HepG2 (cell line): ENCODE measurements at regions not wholly inside any gene's neighbourhood (a gene's known extent, or its start where the extent isn't known, plus 50 kb on each side); places are given as distances from the start of the nearest gene placed in this dataset.

ENCODE experiments used
- ATAC-seq: fragments of 200-7000 bp; cut with Tn5 transposase; 3 replicates; pipeline ENCODE4 v1.9.1; 2020; ENCODE audit warnings: mild to moderate bottlenecking, moderate library complexity
- BruUV-seq: library from RNA; stranded (reverse); fragments of 400-500 nt; replicated peaks from 2 replicates; lab custom pipeline; 2021; lab: Mats Ljungman, UMichigan
- CTCF ChIA-PET: fragments of 300-600 bp; formaldehyde crosslinking; extraction: SDS; loops from one replicate; lab custom pipeline; 2021; ENCODE audit warnings: low total read pairs, inconsistent platforms, low intra/inter-chr PET ratio; lab: Yijun Ruan, JAX
- POLR2A ChIA-PET: fragments of 350-600 bp; sonication (Branson Sonifier 250); formaldehyde crosslinking; loops from one replicate; lab custom pipeline; 2020; ENCODE audit warnings: antibody characterized with exemption, inconsistent platforms; lab: Yijun Ruan, JAX
- DNase-seq: peaks from one replicate; pipeline ENCODE4 v3.0.0-alpha.2; 2015; ENCODE audit warnings: low spot score
- FAIRE-seq: peaks from 3 replicates; lab custom pipeline; 2011; peaks lifted over from hg19 to GRCh38; lab: Jason Lieb, UNC
- H2AFZ ChIP-seq: one replicate; pipeline ENCODE4 v1.6.1; 2011; ENCODE audit warnings: low read length, inconsistent platforms
- H3K27ac ChIP-seq: fragments of 300-600 bp; 3 replicates; pipeline ENCODE4 v1.8.0; 2011; ENCODE audit warnings: mixed run types, mild to moderate bottlenecking, mixed read lengths, low read length, inconsistent platforms; ENCODE audit not compliant: insufficient read depth; ENCODE audit errors: extremely low read length
- H3K27me3 ChIP-seq, 2 experiments: fragments of 200-600 bp in 1 of 2; 2 replicates in 1 of 2; 3 replicates in 1 of 2; pipeline versions ENCODE4 v1.6.0 to v1.8.0; 2011; ENCODE audit warnings: low read length in 2 of 2, mild to moderate bottlenecking in 2 of 2, moderate library complexity in 2 of 2, inconsistent platforms in 1 of 2; ENCODE audit not compliant: insufficient read depth in 2 of 2, control insufficient read depth in 1 of 2
- H3K36me3 ChIP-seq, 2 experiments: fragments of 200-600 bp in 1 of 2; replicated peaks in 1 of 2; 2 replicates in 1 of 2; 3 replicates in 1 of 2; pipeline versions ENCODE4 v1.5.1 to v1.8.0; 2011; ENCODE audit warnings: low read length in 2 of 2, inconsistent platforms in 1 of 2; ENCODE audit not compliant: insufficient read depth in 2 of 2, control insufficient read depth in 1 of 2
- H3K4me1 ChIP-seq: 2 replicates; pipeline ENCODE4 v1.5.1; 2012; ENCODE audit warnings: low read length, inconsistent platforms; ENCODE audit not compliant: insufficient read depth
- H3K4me2 ChIP-seq: 2 replicates; pipeline ENCODE4 v1.6.0; 2011; ENCODE audit warnings: low read depth, low read length, inconsistent platforms
- H3K4me3 ChIP-seq, 3 experiments: fragments of 200-600 bp in 1 of 3; sonication (generic), shearing (Covaris generic) in 1 of 3; replicated peaks in 1 of 3; 2 replicates each; pipeline ENCODE4 v1.5.1; 2011 to 2016; ENCODE audit warnings: low read length in 3 of 3, inconsistent platforms in 2 of 3, low read depth in 2 of 3, mild to moderate bottlenecking in 2 of 3, control low read depth in 1 of 3, mixed read lengths in 1 of 3; ENCODE audit not compliant: insufficient read depth in 1 of 3
- H3K79me2 ChIP-seq: one replicate; pipeline ENCODE4 v1.6.1; 2011; ENCODE audit warnings: low read length, inconsistent platforms; ENCODE audit not compliant: insufficient read depth
- H3K9ac ChIP-seq: 2 replicates; pipeline ENCODE4 v1.6.0; 2011; ENCODE audit warnings: mild to moderate bottlenecking, low read depth, low read length, inconsistent platforms; ENCODE audit not compliant: insufficient read depth
- H3K9me3 ChIP-seq: 2 replicates; pipeline ENCODE4 v1.5.1; 2012; ENCODE audit warnings: mild to moderate bottlenecking, low read length
- H4K20me1 ChIP-seq: 2 replicates; pipeline ENCODE4 v1.6.0; 2011; ENCODE audit warnings: inconsistent platforms, mild to moderate bottlenecking, low read length, moderate library complexity; ENCODE audit not compliant: insufficient read depth
- FUBP1 ChIP-seq: sonication (generic); formaldehyde crosslinking; IDR thresholded peaks from 2 replicates; pipeline ENCODE4 v1.5.1; 2020; ENCODE audit warnings: missing genetic modification reagents, mild to moderate bottlenecking, borderline replicate concordance
- LBX2 ChIP-seq: sonication (generic); formaldehyde crosslinking; IDR thresholded peaks from 2 replicates; pipeline ENCODE4 v1.5.0; 2020; ENCODE audit warnings: missing genetic modification reagents, mild to moderate bottlenecking, borderline replicate concordance
- SSRP1 ChIP-seq: IDR thresholded peaks from 2 replicates; pipeline ENCODE4 v1.6.1; 2016; ENCODE audit warnings: control low read depth
- THAP11 ChIP-seq: IDR thresholded peaks from 2 replicates; pipeline ENCODE4 v1.6.1; 2016; ENCODE audit warnings: missing biosample characterization, missing genetic modification reagents
- ZBTB39 ChIP-seq: sonication (generic); formaldehyde crosslinking; IDR thresholded peaks from 2 replicates; pipeline ENCODE4 v1.5.0; 2020; ENCODE audit warnings: missing genetic modification reagents
- ZNF580 ChIP-seq: IDR thresholded peaks from 2 replicates; pipeline ENCODE4 v1.6.1; 2016; ENCODE audit warnings: low read depth, borderline replicate concordance
- ZSCAN30 ChIP-seq: sonication (generic); formaldehyde crosslinking; IDR thresholded peaks from 2 replicates; pipeline ENCODE4 v1.5.0; 2020; ENCODE audit warnings: mild to moderate bottlenecking, missing genetic modification reagents
- WGBS: methylation state at CpG from one replicate; pipeline ENCODE4 v1.1.6; 2017; ENCODE audit warnings: low lambda C conversion rate; 5-methylcytosine and 5-hydroxymethylcytosine counted together
- in situ Hi-C: cut with HindIII; loops from 2 replicates; pipeline ENCODE4 v1.10.0; 2017; ENCODE audit warnings: low pct_unique_long_range_greater_than_20kb; ENCODE audit not compliant: extremely low pct_ligation_motif_present
- intact Hi-C: fragments of 100-400 bp; cut with micrococcal nuclease; formaldehyde crosslinking; loops from one replicate; pipeline ENCODE4 v1.10.0; 2022; ENCODE audit not compliant: unreplicated experiment

GRCh38 chr4:25578432-25578831 lies 77.2 kb upstream of the SLC34A2 start:
- 11% methylated on average over 2 of the region's 2 CpGs for WGBS

More at GRCh38 chr4:25578432-25578831, 77.2 kb upstream of the SLC34A2 start:
- Histone ChIP-seq H3K4me3 (no peak overlapping the region), H3K4me1 (peaks cover 10% of the 10 kb centered on the region), H3K27me3 (no peaks in the 10 kb centered on the region), H3K9me3 (no peaks in the 10 kb centered on the region), H3K36me3 (no peaks in the 10 kb centered on the region), H3K79me2 (no peaks in the 10 kb centered on the region), H3K9ac (no peak overlapping the region), H3K27ac (no peak overlapping the region), H2AFZ (no peak overlapping the region), H4K20me1 (no peaks in the 10 kb centered on the region), H3K4me2 (no peak overlapping the region)
- no TSS peak for BruUV-seq
- CTCF ChIA-PET = no interaction called here
- in situ Hi-C loops (no loop called here), intact Hi-C loops (no loop called here)
- ATAC-seq = no peak
- POLR2A ChIA-PET = no interaction called here
- TF ChIP-seq FUBP1 (CRISPR knock-in tag) = no peak
- no peak for TF ChIP-seq ZBTB39 (CRISPR knock-in tag)
- TF ChIP-seq ZNF580 = no peak
- TF ChIP-seq LBX2 (CRISPR knock-in tag) = no peak
- no peak for TF ChIP-seq THAP11 (CRISPR knock-in tag)
- TF ChIP-seq SSRP1 = no peak
- TF ChIP-seq ZSCAN30 (CRISPR knock-in tag) = no peak
- FAIRE-seq = no peak
- no peak for DNase-seq
